ENCODE measurements at regions not wholly inside any gene's neighbourhood (a gene's known extent, or its start where the extent isn't known, plus 50 kb on each side); places are given as distances from the start of the nearest gene placed in this dataset.
"Not testable (repeated sequence)": the region's sequence is repeated elsewhere in the genome, so short reads cannot be mapped to it uniquely, and the experiment has no call there.

DNA sequence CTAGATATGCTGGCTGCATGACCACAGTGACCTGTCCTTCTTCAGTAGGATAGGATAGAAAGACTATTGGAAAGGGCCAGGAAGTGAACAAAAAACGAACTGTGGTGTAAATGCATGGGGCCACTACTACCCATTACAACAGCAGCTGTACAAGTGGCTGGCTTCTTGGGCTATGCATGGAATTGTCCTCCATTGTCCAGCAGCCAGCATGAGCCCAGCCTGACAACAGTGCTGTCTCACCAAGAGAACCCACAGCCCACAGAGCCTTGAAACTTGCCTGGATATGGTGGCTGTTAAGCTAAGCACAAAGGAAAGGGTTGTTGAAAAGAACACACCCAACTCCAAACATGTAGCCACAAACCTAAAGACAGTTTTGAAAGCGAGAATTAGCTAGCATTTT, 330.2 kb upstream of the F9 start:
- no peak for DNase-seq (ENCODE audit: low spot score)

DNA sequence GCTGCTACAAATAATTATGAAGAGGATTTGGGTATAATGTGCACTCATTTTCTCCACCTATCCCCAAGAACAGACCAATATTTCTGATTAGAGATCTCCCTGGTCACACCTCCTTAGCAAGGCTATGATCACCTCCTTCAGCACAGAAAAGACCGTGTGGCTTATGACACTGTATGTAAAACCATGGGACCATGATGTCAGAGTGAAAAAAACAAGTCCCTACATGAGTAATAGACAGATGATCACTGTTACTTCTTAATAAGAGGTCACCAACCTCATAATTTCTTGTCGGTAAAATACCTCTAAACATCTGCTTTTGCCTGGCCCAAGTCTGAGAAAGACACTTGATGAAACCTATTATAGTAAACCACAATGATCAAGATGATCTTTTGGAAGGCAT, 330.6 kb upstream of the F9 start:
- no peak for DNase-seq (ENCODE audit: low spot score)

DNA sequence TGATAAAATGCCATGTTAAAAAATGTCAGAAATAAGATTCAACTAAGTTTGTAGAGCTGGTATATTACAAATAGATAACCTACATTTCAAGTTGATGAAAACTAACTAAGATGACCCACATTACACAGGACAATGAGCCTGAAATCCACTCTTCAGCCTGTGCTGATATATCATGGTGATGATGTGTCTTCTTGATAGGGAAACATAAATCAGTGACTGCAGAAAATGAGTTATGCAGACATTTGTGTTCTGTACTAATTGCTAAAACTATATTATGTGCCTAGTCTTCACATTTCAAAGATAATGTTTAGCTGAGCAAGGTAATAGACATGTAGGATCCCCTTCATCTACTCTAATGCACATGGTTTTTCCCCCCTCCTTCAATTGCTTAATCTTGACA, 331.6 kb upstream of the F9 start:
- DNase-seq (ENCODE audit: low spot score) = no peak

DNA sequence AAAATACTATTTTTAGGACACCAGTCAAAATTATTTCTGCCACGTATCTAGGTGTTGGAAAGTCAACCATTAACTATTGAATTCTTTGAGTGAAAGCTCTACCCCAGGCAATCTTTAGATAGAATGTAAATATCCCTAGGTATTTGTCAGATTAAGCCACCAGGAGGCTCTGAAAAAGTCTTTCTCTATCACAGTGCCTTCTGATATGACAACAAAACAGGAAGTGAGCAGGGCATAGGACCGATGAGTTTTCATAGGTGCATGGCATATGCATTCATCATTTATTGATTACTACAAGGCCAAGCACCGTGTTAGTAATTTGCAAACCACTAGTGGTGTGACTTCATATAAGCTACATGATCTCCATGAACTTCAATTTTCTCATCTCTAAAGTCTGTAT, 333.6 kb upstream of the F9 start:
- no peak for DNase-seq (ENCODE audit: low spot score)

DNA sequence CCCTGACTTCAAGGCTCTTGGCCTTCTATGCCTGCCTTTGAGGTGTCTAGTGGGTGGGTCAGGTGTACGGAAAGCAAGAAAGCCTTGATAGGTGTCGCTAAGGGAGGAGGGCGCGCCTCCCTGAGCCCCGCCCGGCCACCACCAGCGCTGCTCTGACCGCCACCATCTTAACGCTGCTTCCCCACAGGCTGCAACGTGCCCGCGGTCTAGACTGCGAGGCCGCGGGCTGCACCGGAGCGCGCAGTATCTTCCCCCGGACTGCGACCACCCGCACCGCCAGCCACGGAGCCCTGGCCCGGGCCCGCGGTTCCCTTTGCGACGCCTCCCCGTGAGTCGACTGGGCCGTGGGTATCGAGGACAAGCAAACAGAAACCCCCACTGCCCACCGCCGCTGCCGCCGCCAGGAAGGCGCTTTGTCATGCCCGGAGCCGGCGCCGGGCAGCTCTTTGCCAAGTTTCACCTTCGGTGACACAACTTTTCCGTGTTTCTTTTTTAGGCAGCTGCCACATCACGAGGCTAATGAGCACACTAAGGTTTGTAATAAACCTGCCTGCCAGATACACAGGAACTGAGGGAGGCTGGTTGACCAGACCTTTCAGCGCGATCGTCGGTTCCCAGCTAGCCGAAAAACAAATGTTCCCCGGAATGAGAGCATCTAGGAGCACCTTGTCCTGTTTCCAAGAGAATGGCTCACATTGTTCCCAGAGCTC, 335.8 kb upstream of the F9 start:
- DNase-seq (ENCODE audit: low spot score) = no peak

DNA sequence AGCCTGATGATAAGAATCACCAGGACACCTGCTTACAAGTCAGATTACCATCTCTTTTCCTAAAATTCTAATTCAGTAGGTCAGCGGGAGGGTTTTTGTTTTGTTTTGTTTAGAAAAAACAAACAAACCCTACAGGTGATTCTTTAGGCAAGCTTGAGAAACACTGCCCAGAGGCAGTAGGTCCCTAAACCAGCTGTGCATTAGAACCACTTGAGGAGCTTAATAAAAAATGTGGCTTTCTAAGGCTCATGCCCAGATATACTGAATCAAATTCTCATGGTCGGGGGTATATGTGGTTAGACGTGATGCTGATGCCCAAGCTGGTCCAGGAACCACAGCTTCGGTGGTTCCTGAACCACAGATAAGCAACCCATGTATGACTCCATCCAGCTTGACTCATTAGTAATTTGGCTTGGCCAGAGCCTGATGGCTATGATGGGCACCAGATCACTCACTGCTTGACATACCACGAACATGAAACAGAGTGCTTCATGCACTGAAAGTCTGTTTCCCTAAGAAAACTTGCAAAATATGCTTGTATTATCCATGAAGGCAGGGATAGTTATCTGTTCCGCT, 338.1 kb upstream of the F9 start:
- DNase-seq (ENCODE audit: low spot score) = no peak

DNA sequence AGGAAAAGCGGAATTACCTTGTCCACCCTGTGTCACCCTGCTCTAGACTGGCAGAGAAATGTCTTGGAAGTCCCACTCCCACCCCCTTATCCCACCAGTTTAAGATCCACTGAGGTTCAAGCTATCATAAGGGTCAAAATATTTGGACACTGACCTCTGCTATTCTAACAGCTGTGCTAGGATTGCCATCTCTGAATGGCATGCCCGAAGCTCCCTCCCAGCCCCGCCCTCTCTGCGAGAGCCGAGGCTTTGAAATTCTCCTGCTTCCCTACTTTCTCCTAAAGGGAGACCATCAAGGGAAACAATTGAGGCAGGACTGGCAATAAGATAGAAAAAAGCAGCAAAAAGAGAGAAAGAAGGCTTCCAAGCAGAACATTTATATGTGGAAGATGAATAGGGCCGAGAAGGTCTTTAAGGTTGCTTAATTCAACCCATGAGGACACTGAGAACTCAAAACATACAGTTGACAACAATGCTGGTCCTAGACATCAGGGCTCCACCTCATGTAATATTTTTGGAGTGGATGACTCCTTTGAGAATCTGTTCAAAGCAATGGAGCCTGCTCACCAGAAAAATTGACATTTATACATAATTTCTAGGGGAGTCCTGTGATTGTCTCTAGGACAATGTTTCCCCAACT, 338.7 kb upstream of the F9 start:
- no peak for DNase-seq (ENCODE audit: low spot score)

DNA sequence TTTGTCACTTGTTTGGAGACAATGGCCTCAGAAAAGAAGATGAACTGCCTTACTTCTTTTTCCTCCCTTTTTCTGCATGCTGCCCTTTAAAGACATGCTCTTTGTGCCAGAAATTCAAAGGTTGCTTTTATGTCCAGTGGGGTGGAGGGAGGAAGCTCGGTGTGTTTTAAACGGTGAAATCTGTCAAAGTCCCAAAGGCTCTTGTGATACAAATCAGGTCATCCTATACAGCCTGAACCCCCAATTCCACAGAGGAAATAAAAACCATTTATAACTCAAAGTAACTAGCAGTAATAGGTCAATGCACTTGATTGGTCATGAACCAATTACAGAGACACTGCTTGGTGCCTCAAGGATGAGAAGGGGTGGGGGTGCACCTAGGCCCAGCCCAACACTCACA, 339.3 kb upstream of the F9 start:
- no peak for DNase-seq (ENCODE audit: low spot score)

DNA sequence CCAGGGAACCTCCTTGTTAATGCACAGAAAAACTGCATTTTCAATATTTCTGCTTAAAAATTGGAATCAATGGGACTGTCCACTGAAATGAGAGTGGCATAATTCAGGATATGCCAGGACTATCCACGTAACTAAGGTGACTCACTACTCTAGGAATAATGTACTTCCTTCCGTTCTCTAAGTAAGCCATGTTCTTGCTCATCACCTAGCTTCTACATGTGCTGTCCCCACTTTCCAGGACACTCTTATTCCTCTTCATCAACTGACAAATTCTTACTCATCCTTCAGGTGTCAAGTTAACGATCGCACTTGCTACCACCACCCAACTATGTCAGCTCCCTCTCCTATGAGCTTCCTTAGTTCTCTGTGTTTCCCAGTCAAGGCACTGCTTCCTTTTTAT, 342.8 kb upstream of the F9 start:
- DNase-seq (ENCODE audit: low spot score) = no peak

DNA sequence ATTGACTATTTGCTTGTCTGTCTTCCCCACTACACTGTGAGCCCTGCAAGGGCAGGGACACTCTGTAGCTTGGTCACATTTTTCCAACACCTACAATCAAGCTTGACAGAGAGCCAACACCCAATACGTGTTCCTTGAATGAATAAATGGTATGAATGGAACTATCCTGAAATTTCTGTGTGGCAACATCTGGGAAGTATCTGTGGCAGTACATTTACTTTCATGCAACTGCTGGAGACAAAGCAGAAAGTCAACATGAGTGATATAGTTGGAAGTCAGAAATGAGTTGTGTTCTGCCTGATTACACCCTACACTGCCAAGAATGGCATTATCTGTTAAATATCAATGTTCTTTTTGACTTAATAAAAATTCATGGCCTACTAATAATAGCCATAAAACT, 343.5 kb upstream of the F9 start:
- DNase-seq (ENCODE audit: low spot score) = no peak

DNA sequence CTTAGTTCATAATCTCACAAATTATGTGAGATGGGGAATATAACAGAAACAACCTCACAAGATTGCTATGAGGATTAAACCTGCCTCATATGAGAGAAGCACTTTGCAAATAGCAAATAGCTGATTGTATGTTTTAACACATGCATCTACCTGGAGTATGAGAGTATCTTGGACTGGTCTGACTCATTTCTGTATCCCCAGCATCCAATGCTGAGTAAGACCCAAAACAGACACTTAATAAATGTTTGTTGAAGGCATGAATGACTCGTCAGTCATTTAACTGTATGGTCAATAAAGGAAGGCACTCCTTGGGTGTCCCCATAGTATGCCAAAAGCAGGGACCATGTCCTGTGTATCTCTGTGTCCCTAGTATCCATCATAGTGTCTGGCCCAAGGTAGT, 350.9 kb upstream of the F9 start:
- DNase-seq (ENCODE audit: low spot score) = no peak

DNA sequence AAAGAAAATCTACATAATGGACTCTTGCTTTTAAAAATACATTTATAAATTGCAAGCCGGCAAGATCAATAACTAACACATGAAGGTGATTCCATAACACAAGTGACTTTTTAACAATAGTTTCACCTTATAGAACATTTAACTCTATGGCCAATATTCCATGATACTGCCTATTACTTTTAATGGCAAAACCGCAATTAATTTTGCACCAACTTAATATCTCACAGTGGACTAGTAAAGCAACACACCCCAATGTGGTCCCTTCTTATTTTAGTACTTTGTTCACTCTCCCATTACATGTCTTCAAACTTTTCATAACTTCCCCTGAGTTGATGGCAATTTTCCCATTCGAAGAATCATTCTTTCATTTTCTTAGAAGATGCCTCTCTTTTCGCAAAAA, 351.6 kb upstream of the F9 start:
- DNase-seq (ENCODE audit: low spot score) = no peak

DNA sequence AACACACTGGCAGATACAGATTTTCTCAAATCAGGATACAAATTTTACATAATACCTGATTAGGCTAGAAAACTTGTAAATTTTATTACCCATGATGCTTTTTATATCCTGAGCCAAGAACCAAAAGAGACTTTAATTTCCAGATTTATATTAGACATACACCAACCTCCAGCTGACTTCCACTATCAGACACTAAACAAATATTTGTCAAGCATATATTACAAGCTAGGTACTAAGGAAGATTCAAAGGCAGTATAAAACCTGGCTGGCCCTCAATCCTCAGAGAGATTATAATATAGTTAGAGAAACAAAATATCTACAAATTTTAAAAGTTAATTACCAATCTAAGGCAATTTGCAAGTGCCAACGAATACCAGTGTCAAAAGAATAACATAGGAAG, 357.8 kb upstream of the F9 start:
- DNase-seq (ENCODE audit: low spot score) = no peak

DNA sequence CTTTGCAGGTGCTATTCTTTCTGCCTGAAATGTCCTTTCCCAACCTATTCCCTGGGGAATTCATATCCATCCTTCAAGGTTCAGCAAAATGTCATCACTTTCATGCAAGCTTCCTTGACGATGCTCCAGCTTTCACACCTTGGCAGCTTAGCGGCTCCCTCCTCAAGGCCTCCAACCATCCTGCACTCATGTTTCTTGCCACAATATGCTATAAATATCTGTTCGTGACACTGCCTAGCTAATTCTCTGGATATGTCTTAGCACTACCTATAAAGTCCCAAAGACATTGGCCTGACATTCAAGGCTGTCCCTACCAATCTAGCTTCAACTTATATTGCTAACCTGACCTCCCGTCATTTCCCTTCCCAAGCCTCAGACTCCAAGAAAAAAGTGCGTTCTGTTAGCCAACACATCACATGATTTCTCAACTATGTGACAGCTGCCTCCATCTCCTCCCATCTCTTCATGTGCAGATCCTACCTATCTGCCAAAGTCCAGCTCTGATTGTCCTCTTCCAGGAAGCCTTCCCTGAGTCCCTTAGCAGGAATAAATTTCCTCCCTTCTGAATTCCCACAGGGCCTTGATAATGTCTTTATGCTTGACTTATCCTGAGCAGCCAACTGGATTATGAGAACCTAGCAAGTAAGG, 359.9 kb upstream of the F9 start:
- DNase-seq (ENCODE audit: low spot score) = no peak

DNA sequence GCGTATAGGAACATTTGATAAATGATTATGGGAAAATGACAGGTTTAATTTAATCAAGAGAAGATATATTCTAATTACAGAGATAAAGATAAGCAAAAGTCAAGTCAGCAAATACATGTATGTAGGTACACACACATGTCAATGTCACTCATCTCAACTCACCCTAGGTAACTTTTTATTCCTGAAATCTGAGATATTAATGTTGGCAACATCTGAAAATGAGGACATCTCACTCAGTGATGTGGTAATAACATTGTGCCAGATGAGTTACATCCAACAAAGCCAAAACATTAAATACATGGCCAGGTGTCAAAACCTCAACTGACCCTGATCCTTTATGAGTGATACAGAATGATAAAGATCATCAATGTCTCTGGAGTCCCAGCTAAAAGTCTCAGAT, 363.3 kb upstream of the F9 start:
- DNase-seq (ENCODE audit: low spot score) = no peak

DNA sequence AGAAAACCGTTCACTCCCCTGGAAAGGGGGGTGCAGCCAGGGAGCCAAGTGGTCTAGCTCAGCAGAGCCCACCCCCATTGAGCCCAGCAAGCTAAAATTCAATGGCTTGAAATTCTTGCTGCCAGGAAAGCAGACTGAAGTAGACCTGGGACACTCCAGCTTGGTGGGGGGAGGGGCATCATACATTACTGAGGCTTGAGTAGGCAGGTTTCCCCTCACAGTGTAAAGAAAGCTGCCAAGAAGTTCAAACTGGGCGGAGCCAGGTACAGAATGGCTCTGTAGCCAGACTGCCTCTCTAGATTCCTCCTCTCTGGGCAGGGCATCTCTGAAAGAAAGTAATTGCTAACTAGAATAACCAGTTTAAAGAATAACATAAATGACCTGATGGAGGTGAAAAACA, 372.3 kb upstream of the F9 start:
- no peak for DNase-seq (ENCODE audit: low spot score)

DNA sequence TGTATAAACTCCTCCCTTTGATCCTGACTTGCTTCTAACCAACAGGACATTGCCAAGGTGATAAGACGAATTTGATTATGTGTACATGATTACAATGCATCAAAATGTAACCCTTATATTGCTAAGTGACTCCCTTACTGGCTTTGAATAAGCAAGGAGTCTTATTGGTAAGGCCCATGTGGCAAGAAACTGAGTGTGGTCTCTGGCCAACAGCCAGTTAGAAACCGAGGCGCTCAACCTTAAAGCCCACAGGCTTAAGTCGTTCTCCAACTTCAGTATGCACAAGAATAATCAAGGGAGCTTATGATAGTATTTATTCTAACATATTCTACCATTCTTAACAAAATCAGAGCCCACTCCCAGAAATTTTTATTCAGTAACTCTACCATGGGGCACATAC, 374.2 kb upstream of the F9 start:
- DNase-seq (ENCODE audit: low spot score) = no peak

DNA sequence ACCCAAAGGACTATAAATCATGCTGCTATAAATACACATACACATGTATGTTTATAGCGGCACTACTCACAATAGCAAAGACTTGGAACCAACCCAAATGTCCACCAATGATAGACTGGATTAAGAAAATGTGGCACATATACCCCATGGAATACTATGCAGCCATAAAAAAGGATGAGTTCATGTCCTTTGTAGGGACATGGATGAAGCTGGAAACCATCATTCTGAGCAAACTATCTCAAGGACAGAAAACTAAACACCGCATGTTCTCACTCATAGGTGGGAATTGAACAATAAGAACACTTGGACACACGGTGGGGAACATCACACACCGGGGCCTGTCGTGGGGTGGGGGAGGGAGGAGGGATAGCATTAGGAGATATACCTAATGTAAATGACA, 383.9 kb upstream of the F9 start:
- DNase-seq (ENCODE audit: low spot score) = not testable (repeated sequence)

DNA sequence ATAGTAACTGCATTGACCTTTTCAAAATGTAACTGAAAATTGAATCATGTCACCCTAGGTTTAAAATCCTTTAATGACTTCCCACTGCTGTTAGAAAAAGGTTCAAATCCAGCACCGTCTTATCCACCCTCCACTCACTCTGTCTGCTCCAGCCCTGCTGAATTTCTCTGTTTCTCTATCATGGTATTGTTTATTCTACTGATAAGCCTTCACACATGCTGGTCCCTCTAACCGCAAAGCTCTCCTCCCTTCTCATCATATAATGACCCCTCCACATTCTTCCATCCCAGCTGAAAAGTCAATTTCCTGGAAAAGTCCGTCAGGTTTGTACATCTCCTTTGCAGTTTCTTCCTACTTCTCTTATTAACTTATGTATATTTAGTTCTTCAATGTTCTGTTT, 389.2 kb upstream of the F9 start:
- DNase-seq (ENCODE audit: low spot score) = no peak

DNA sequence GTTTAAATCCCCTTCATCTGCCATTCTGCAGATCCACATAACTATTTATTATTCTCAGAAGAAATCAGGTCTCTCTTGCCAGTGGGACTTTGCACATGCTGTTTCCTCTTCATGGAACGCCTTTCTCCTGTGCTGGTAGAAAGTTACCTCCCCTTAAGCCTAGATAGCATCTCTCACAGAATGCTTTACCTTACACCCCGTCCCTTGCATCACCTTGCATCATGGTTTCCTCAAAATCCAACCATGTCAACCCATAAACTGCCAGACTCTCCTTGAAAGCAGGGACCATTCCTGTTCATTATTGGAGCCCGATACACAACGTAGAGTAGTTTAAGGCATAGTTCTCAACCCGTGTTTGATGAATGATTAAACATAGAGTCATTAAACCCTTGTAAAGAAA, 396.2 kb upstream of the F9 start:
- no peak for DNase-seq (ENCODE audit: low spot score)

DNA sequence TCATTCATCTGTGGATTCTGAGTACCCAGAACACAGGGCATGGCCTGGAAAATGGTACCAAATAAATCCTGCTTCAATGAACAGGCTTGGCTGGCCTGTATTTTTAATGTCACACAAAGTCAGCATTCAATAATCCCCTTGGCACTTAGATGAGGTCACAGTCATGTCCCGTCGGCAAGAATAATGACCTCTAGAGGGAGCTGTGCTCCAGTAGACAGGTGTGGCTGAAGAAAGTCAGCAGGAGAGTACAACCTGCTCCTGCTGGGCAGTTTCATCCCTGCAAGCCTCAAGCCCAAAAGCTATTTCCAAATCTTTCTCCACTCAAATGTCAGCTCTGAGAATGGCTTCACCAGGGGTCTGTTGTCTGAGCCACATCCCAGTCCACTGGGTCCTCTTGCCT, 404.0 kb upstream of the F9 start:
- no peak for DNase-seq (ENCODE audit: low spot score)

DNA sequence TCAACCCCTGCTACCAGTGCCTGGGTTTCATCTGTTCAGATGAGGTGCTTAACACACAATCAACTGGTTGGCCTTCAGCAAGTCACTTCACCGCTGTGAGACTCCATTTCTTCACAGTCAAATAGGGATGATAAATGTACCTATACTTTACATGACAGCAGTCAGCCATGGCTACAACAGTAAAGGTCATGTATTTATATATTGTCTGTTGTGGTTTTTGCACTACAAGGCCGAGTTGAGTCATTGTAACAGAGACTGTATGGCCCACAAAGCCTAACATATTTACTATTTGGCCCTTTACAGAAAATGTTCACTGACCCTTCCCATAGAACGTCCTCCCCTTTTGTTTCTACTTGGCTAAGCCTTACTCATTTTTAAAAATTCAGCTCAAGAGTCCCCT, 404.6 kb upstream of the F9 start:
- DNase-seq (ENCODE audit: low spot score) = no peak

DNA sequence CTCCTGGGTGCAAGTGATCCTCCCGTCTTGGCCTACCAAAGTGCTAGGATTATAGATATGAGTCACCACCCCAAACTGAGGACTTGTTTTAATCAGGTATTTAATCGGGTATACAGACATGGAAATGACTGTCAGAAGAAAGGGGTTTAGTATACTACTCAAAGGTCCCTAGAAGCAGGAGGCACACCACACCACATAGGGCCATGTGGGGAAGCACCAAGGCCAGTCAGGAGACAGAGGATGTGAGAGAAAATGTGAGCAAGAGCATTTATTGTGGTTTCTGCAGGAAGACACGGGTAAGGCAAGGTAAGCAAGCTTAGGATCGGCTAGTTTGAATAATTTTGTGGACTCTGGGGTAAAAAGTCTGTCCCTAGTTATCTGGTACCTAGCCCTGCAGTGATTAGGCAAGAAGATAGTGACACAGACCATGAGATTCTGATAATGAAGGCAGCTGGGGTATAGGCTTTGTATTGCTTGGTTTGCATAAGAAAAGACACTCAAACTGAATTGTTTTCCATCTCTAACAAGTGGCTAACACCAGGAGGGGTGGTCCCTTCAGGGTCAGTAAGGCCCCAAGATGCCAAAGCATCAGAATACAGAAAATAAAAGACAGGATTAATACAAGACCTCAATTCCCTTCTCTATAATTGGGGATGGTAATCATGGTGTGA, 408.8 kb upstream of the F9 start:
- no peak for DNase-seq (ENCODE audit: low spot score)
